HEK293T (cell line): ENCODE measurements at regions not wholly inside any gene's neighbourhood (a gene's known extent, or its start where the extent isn't known, plus 50 kb on each side); places are given as distances from the start of the nearest gene placed in this dataset.

Experiments
- ARNT ChIP-seq: fragments of 450-650 bp; IDR thresholded peaks from 2 replicates; pipeline ENCODE4 v1.6.1; 2017; ENCODE audit warnings: mild to moderate bottlenecking
- BHLHE40 ChIP-seq: fragments of 450-650 bp; IDR thresholded peaks from 2 replicates; pipeline ENCODE4 v1.6.1; 2016; ENCODE audit warnings: mild to moderate bottlenecking, moderate library complexity, borderline replicate concordance
- ELF4 ChIP-seq: fragments of 450-650 bp; IDR thresholded peaks from 2 replicates; pipeline ENCODE4 v1.6.1; 2017; ENCODE audit warnings: antibody characterized with exemption
- FOXK2 ChIP-seq: fragments of 450-650 bp; IDR thresholded peaks from 2 replicates; pipeline ENCODE4 v1.6.1; 2016; ENCODE audit warnings: mild to moderate bottlenecking
- FOXM1 ChIP-seq: fragments of 450-650 bp; IDR thresholded peaks from 2 replicates; pipeline ENCODE4 v1.6.1; 2017; ENCODE audit warnings: mild to moderate bottlenecking, borderline replicate concordance
- HDGF ChIP-seq: fragments of 450-650 bp; IDR thresholded peaks from 2 replicates; pipeline ENCODE4 v1.6.1; 2017; ENCODE audit warnings: antibody characterized with exemption, borderline replicate concordance
- LEF1 ChIP-seq: fragments of 450-650 bp; IDR thresholded peaks from 2 replicates; pipeline ENCODE4 v1.6.1; 2017; ENCODE audit warnings: mild to moderate bottlenecking, borderline replicate concordance
- NFRKB ChIP-seq: fragments of 450-650 bp; IDR thresholded peaks from 2 replicates; pipeline ENCODE4 v1.6.1; 2016; ENCODE audit warnings: mild to moderate bottlenecking, moderate library complexity
- PKNOX1 ChIP-seq: fragments of 450-650 bp; IDR thresholded peaks from 2 replicates; pipeline ENCODE4 v1.6.1; 2016
- SP1 ChIP-seq: fragments of 450-650 bp; IDR thresholded peaks from 2 replicates; pipeline ENCODE4 v1.6.1; 2017
- SUZ12 ChIP-seq: fragments of 450-650 bp; IDR thresholded peaks from 2 replicates; pipeline ENCODE4 v1.6.1; 2016; ENCODE audit warnings: mild to moderate bottlenecking
- TARDBP ChIP-seq: fragments of 450-650 bp; IDR thresholded peaks from 2 replicates; pipeline ENCODE4 v1.6.1; 2016
- ZNF384 ChIP-seq: fragments of 450-650 bp; IDR thresholded peaks from 2 replicates; pipeline ENCODE4 v1.6.1; 2016

GRCh38 chr18:24740829-24741228, 280.4 kb downstream of the HRH4 start:
- no peak for TF ChIP-seq HDGF
- no peak for TF ChIP-seq ARNT
- no peak for TF ChIP-seq NFRKB
- TF ChIP-seq LEF1, result no peak
- no peak for TF ChIP-seq FOXM1
- TF ChIP-seq PKNOX1, result no peak
- TF ChIP-seq SP1, result no peak
- no peak for TF ChIP-seq ELF4
- no peak for TF ChIP-seq ZNF384
- TF ChIP-seq FOXK2, result no peak
- TF ChIP-seq BHLHE40, result no peak
- TF ChIP-seq TARDBP, result no peak
- TF ChIP-seq SUZ12, result no peak
